ENCODE measurements at regions not wholly inside any gene's neighbourhood (a gene's known extent, or its start where the extent isn't known, plus 50 kb on each side); places are given as distances from the start of the nearest gene placed in this dataset.

- TF ChIP-seq, protein P1, sequence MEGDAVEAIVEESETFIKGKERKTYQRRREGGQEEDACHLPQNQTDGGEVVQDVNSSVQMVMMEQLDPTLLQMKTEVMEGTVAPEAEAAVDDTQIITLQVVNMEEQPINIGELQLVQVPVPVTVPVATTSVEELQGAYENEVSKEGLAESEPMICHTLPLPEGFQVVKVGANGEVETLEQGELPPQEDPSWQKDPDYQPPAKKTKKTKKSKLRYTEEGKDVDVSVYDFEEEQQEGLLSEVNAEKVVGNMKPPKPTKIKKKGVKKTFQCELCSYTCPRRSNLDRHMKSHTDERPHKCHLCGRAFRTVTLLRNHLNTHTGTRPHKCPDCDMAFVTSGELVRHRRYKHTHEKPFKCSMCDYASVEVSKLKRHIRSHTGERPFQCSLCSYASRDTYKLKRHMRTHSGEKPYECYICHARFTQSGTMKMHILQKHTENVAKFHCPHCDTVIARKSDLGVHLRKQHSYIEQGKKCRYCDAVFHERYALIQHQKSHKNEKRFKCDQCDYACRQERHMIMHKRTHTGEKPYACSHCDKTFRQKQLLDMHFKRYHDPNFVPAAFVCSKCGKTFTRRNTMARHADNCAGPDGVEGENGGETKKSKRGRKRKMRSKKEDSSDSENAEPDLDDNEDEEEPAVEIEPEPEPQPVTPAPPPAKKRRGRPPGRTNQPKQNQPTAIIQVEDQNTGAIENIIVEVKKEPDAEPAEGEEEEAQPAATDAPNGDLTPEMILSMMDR (IDR thresholded peaks at IDR 0.05 in 2 of 3, conservative IDR thresholded peaks at IDR 0.05 in 1 of 3; ENCODE audit: borderline replicate concordance in 1 of 3, insufficient read depth in 1 of 3, low read depth in 2 of 3, low read length in 2 of 3), result no peak
- TF ChIP-seq POLR2AphosphoS5 (IDR thresholded peaks at IDR 0.05; ENCODE audit: low read depth, low read length) (no peak), ELF1 (IDR thresholded peaks at IDR 0.05; ENCODE audit: borderline replicate concordance, low read depth) (no peak), SIN3A (IDR thresholded peaks at IDR 0.05; ENCODE audit: low read depth) (no peak), POLR2A (IDR thresholded peaks at IDR 0.05; ENCODE audit: borderline replicate concordance, extremely low read depth, insufficient read depth, insufficient read length) (no peak), EZH2 (IDR thresholded peaks at IDR 0.05) (no peak), YY1 (IDR thresholded peaks at IDR 0.05; ENCODE audit: extremely low read depth, insufficient replicate concordance, low read depth, low read length) (no peak), RAD21 (IDR thresholded peaks at IDR 0.05; ENCODE audit: low read depth) (no peak)
- TF ChIP-seq, protein P2, sequence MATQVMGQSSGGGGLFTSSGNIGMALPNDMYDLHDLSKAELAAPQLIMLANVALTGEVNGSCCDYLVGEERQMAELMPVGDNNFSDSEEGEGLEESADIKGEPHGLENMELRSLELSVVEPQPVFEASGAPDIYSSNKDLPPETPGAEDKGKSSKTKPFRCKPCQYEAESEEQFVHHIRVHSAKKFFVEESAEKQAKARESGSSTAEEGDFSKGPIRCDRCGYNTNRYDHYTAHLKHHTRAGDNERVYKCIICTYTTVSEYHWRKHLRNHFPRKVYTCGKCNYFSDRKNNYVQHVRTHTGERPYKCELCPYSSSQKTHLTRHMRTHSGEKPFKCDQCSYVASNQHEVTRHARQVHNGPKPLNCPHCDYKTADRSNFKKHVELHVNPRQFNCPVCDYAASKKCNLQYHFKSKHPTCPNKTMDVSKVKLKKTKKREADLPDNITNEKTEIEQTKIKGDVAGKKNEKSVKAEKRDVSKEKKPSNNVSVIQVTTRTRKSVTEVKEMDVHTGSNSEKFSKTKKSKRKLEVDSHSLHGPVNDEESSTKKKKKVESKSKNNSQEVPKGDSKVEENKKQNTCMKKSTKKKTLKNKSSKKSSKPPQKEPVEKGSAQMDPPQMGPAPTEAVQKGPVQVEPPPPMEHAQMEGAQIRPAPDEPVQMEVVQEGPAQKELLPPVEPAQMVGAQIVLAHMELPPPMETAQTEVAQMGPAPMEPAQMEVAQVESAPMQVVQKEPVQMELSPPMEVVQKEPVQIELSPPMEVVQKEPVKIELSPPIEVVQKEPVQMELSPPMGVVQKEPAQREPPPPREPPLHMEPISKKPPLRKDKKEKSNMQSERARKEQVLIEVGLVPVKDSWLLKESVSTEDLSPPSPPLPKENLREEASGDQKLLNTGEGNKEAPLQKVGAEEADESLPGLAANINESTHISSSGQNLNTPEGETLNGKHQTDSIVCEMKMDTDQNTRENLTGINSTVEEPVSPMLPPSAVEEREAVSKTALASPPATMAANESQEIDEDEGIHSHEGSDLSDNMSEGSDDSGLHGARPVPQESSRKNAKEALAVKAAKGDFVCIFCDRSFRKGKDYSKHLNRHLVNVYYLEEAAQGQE (IDR thresholded peaks at IDR 0.05; ENCODE audit: low read depth), result no peak
- TF ChIP-seq, protein P3, sequence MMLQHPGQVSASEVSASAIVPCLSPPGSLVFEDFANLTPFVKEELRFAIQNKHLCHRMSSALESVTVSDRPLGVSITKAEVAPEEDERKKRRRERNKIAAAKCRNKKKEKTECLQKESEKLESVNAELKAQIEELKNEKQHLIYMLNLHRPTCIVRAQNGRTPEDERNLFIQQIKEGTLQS (IDR thresholded peaks at IDR 0.05), result no peak
- TF ChIP-seq, protein P4, sequence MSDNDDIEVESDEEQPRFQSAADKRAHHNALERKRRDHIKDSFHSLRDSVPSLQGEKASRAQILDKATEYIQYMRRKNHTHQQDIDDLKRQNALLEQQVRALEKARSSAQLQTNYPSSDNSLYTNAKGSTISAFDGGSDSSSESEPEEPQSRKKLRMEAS (IDR thresholded peaks at IDR 0.05), result no peak
Measured at GRCh38 chr18:59752666-59753065, 55.4 kb upstream of the CCBE1 start.
